ENCODE measurements at regions not wholly inside any gene's neighbourhood (a gene's known extent, or its start where the extent isn't known, plus 50 kb on each side); places are given as distances from the start of the nearest gene placed in this dataset.
"Not testable (repeated sequence)": the region's sequence is repeated elsewhere in the genome, so short reads cannot be mapped to it uniquely, and the experiment has no call there.

DNA sequence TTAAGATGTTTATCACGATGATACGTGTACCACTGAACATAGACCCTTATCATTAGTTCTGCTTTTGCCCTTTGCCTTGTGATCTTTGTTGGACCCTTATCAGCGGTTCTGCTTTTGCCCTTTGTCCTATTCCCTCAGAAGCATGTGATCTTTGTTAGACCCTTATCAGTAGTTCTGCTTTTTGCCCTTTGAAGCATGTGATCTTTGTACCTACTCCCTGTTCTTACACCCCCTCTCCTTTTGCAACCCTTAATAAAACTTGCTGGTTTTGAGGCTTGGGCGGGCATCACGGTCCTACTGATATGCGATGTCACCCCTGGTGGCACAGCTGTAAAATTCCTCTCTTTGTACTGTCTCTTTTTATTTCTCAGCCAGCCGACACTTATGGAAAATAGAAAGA is 117.0 kb downstream of the SDHAF3 start:
- ATAC-seq; intact Hi-C loops (cut with DNase I); DNase-seq (ENCODE audit: low spot score): not testable (repeated sequence)

DNA sequence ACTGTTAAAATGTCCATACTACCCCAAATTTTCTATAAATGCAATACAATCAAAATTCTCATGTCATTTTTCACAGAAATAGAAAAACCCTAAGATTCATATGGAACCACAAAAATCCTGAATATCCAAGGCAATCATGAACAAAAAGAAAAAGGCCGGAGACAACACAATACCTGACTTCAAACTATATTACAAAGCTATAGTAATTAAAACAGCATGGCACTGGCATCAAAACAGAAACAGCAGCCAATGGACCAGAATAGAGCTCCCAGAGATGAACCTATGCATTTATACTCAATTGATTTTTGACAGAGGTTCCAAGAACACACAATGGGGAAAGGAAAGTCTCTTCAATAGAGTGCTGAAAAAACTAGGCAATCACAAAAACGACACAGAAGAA is 128.8 kb downstream of the SDHAF3 start:
- DNase-seq (ENCODE audit: low spot score) (no peak), ATAC-seq (no peak)
- intact Hi-C loops (cut with DNase I): no loop called here

DNA sequence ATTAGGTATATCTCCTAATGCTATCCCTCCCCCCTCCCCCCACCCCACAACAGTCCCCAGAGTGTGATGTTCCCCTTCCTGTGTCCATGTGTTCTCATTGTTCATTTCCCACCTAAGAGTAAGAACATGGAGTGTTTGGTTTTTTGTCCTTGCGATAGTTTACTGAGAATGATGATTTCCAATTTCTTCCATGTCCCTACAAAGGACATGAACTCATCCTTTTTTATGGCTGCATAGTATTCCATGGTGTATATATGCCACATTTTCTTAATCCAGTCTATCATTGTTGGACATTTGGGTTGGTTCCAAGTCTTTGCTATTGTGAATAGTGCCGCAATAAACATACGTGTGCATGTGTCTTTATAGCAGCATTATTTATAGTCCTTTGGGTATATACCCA is 140.7 kb downstream of the SDHAF3 start:
- intact Hi-C loops (cut with DNase I); DNase-seq (ENCODE audit: low spot score); ATAC-seq: not testable (repeated sequence)

DNA sequence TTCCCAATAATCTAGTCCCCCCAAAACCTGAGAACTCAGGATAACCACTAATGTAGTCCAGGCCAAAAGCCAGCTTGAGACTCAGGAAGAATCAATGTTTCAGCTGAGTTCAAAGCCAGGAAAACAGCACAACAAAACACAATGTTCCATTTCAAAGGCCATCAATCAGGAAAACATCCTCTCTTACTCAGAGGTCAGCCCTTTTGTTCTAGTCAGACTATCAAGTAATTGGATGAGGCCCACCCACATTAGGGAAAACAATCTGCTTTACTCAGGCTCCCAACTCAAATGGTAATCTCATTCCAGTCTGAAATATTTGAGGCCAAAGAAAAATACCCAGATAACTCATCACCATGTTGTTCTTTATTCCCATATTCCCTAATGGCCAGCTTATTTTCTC is 152.2 kb downstream of the SDHAF3 start:
- DNase-seq (ENCODE audit: low spot score): no peak
- intact Hi-C loops (cut with DNase I): no loop called here
- peak; percentile 95 for ATAC-seq

DNA sequence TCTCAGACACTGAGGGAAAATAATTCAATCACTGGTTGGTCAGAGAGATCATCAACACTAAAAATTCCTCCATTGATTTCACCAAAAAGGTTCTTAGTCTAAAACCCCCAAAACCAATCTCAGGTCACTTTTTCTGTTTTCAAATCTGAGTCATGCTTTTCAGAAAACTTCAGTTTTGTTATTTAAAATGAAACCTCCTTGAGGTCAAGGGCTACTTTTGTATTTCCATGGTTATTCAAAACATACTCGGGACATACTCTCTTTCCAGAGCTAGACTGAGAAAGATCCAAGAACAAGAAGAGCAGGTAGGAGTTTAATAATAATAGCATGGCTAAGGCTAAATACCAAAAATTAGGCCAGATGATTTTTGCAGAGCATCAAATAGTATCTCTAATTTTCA is 152.8 kb downstream of the SDHAF3 start:
- DNase-seq (ENCODE audit: low spot score) (no peak), ATAC-seq (peak; percentile 61)
- intact Hi-C loops (cut with DNase I): no loop called here

DNA sequence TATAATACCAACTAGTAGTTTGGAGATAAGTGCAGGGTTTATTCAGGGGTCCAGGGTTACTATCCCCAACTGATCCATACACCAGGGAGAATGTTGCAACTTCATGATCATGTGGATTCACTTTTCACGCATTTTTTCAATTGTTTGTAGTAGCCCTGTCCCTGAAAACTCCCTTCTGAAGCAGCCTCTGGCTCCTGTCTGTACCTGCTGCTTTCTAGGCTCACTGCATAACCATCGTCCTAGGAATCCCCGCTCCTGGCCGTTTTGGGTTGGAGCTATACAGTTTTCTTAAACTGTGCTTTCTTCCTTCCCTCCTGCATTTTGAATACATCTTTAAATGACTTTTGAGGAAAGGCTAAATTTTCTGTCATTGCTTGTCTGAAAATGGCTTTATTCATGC is 154.1 kb downstream of the SDHAF3 start:
- intact Hi-C loops (cut with DNase I): no loop called here
- no peak for ATAC-seq
- no peak for DNase-seq (ENCODE audit: low spot score)

DNA sequence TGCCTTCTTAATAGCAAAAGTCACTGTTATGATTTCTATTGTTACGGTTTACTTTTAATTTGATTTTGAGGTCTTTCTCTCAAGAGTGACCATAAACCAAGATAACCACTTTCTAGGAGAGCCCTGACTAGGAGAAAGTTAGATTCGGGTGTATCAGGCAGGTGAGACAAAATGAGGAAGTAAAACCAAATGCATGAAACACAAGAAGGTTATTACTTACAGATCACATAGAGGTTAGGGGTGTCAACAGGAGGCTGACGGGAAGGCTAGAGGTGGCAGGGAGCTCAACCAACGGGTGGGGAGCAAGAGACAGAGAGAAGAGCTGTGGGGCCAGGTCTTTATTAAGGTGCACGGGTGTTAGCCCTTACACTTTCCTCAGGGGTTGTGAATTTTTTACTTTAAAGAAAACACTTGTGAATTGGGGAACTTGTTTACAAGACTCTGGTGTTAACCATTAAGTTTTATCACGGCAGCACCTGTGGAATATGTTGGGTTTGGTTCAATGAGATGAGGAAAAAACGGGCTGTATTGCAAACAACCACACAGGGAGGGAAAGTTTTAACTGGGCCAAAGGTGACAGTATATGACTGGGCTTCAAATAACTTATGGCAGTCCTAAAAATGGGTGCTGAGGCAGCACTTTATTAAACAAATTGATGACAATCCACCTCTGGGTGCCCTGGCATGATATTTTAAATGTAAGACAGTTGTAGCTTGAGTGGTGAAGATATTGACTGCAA is 154.9 kb downstream of the SDHAF3 start:
- ATAC-seq: no peak
- intact Hi-C loops (cut with DNase I): no loop called here
- no peak for DNase-seq (ENCODE audit: low spot score)

DNA sequence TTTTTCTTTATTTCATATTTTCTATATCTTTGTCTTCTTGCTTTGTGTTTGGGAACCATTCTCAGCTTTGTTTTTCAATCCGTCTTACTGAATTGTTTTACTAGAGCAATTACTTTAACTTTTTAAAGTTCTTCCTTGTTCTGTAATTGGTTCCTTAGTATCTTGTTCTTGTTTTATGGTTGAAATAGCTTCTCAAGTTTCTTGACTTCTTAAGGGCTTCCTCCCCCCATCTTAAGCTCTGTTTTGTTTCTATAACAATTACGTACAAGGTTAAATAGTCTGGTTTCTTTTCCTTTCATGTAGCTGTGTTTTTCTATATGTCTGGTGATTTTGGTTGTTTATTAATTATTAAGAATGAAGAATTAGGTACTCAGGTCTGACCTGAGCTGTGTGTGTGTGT is 158.0 kb downstream of the SDHAF3 start:
- ATAC-seq (no peak), DNase-seq (ENCODE audit: low spot score) (no peak)
- intact Hi-C loops (cut with DNase I): no loop called here

DNA sequence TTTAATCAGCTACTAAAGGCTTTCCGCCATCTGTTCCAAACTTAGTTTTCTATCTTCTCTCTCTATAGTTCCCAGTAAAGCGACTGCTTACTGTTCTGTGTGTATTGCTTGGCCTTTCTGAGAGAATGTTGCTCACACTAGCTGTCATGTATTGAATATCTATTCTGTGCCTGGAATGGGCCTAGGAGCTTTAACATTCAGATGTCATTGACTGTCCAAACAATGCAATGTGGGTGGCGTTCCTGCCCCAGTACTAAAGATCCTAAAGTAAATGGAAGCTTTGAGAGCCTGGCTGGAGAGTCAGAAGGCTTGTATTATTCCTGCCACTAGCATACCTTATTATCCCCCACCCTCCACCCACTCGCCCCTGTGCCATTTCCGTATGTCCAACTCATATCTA is 163.5 kb downstream of the SDHAF3 start:
- ATAC-seq (no peak), DNase-seq (ENCODE audit: low spot score) (no peak)
- intact Hi-C loops (cut with DNase I): no loop called here

DNA sequence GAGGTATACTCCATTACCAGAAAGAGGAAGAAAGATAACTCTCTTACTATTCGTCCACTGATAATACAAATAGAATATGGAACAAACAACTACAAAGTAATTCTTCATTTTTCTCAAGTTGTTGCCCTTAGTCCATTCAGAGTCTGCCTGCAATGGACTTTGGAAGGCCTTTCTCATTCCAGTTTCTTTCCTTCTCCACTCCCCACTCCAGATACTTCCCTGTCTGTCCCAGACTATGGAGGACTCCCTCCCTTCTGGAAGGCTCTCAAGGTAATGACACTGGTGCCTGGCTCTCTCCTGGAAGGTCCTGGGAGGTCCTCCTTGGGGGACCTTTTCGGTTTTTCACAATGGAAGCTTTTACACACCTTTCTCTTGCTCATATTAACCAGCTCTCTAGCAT is 167.8 kb downstream of the SDHAF3 start:
- ATAC-seq: no peak
- intact Hi-C loops (cut with DNase I): no loop called here
- no peak for DNase-seq (ENCODE audit: low spot score)

DNA sequence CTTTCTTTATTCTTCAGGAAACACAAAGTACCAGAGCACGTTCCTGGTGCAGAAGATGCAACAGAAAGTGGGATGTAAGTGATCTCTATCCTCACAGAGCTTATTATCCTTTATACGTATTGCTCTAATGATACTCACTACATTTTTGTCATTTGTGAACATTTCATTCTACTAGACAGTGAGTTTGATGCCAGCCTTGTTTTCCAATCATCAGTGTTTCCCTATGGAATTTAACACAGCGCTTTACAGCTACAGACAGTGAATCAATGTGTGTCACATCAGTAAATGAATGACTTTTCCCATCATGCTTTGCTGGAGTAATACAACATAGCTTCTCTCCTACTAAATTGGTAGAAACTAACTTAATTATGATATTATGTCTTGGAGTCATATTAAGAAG is 175.5 kb downstream of the SDHAF3 start:
- DNase-seq (ENCODE audit: low spot score) (no peak), ATAC-seq (no peak)
- intact Hi-C loops (cut with DNase I): no loop called here

DNA sequence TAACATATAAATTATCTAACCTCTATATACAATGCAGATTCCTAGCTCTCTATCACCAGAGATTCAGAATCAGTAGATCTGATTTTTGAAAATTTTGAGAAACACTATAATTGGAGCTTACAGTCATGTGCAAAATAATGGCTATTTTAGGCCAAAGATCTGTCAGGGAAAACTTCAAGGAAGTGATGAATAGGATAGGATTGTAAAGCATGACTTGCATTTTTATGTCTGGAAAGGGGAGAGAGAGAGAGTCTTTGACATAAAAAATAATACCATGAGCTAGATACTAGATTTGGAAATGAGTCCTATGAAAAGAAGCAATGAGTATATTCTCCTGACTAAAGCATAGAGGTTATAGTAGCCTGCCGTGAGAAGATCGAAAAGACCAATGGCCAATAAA is 181.1 kb downstream of the SDHAF3 start:
- DNase-seq (ENCODE audit: low spot score) (no peak), ATAC-seq (no peak)
- intact Hi-C loops (cut with DNase I): no loop called here

DNA sequence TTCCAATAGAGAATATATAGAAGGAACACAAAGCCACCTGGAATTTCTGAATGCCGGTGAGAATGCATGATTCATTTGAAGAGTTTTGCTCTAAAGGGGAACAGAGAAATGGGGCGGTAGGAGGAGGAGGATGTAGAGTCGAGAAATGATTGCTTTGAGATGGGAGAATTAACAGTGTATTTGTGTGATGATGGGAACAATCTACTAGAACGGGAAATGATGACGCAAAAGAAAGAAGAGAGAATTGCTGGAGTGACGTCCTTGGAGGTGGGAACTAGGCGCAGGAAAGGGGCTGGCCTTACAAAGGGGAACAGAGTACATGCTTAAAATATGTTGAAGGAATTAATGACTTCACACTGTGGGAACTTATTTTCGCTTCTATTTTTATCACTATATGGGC is 188.1 kb downstream of the SDHAF3 start:
- no peak for ATAC-seq
- intact Hi-C loops (cut with DNase I): no loop called here
- no peak for DNase-seq (ENCODE audit: low spot score)

DNA sequence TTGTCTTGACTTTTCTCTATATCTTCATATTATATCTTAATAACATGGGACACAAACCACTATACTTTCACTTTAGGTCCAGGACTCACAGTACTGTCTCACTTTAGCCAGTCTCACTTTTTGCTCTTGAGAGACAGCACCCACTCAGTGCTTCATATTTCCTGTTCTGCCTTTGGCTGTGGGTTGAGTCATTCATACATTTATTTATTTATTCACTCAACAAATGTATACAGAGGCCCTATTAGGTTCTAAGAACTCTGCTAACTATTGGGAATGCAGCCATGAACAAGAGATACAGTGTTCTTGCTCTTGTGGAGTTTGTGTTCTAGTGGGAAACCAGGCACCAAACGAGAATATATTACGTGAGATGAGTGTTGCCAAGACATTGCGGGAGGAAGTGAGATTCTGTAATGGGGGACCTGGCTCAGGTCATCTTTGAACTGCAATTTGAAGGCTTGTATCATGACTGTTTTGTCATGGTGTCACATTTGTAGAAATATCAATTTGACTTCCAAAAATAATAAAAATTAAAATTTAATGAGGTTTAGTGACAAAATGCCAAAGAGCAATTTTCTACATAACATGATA is 190.1 kb downstream of the SDHAF3 start:
- DNase-seq (ENCODE audit: low spot score): no peak
- intact Hi-C loops (cut with DNase I): no loop called here
- ATAC-seq: no peak

DNA sequence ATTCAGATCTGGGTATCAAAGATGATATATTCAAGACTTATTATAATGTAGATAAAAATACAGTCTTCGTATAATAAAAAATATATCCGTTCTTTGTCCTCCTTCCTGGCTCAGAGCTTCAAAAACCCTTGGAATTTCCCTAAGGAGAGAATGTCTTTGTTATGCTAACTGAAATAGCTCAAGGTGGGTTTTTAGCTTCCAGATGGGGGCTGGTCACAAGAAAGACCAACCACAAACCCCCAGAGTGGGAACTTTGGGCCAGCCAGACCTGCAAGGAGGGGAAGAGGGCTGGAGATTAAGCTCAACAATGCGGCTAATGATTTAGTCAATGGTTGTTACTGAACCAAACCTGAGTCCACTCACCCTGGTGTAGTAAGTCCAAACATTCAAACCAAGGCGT is 196.4 kb downstream of the SDHAF3 start:
- intact Hi-C loops (cut with DNase I): no loop called here
- DNase-seq (ENCODE audit: low spot score) (no peak), ATAC-seq (no peak)

DNA sequence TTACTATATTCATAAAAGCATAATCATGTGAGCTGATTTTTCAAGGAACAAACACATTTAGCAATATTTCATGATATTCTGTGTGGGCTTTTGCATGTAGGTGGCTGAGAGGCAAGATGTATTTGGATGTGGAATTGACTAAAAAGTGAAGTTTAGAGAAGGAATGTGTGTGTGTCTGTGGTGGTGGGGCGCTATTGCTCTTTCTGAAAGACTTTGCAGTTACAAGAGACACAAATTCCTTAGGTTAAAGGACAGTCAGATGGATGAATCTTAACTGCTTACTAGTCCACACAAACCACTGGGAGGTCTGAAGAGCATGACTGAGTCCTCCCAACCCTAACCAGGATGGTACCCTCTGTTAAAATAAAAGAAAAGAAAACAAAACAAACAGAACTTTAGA is 200.1 kb downstream of the SDHAF3 start:
- intact Hi-C loops (cut with DNase I): no loop called here

DNA sequence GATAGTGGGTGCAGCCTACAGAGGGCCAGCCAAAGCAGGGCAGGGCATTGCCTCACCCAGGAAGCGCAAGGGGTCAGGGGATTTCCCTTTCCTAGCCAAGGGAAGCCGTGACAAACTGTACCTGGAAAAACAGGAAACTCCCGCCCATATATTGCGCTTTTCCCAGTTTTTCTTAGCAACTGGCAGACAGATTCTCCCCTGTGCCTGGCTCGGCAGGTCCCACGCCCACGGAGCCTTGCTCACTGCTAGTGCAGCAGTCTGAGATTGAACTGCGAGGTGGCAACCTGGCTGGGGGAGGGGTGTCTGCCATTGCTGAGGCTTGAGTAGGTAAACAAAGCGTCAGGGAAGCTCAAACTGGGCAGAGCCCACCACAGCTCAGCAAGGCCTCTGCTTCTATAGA is 212.4 kb downstream of the SDHAF3 start:
- intact Hi-C loops (cut with DNase I); DNase-seq (ENCODE audit: low spot score); ATAC-seq: not testable (repeated sequence)

More for the DNA sequence above, 200.1 kb downstream of the SDHAF3 start:
- DNase-seq (ENCODE audit: low spot score) (no peak), ATAC-seq (no peak)

DNA sequence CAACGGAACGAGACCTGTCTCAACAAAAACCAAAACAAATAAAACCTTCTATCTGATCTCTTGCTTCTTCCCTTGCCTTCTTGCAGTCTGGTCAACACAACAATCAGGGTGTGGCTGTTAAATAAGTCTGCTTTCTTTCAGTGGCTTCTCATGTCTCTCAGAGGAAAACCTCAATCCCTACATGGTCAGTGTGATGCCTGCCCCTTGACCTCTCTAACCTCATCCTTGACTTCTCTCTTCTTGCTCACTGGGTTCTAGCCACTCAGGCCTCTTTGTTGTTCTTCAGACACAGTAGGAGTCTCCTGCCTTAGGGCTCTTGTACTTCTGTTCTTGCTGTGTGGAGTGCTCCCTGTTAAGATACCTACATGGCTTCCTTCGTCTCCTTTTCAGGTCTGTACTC is 220.4 kb downstream of the SDHAF3 start:
- intact Hi-C loops (cut with DNase I): no loop called here
- ATAC-seq: no peak

DNA sequence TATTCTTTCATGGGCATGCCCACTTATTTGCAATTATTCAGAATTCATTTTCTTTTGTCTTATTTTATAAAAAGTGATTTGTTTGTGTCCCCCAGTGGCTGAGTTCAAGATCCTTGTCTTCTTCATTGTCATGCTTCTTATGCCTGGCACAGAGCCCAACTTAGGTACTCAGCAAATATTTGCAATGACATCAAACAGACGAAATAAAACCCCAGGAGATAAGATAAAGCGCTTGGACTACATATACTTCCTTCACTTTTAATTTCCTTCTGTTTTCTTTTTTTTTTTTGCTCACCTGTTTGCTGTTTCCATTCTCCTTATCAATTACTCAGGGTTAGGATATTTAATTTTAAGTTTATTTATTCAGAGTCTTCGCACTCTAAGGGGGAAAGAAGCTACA is 225.0 kb downstream of the SDHAF3 start:
- intact Hi-C loops (cut with DNase I): no loop called here
- DNase-seq (ENCODE audit: low spot score) (no peak), ATAC-seq (no peak)

More for the DNA sequence above, 220.4 kb downstream of the SDHAF3 start:
- DNase-seq (ENCODE audit: low spot score): no peak

DNA sequence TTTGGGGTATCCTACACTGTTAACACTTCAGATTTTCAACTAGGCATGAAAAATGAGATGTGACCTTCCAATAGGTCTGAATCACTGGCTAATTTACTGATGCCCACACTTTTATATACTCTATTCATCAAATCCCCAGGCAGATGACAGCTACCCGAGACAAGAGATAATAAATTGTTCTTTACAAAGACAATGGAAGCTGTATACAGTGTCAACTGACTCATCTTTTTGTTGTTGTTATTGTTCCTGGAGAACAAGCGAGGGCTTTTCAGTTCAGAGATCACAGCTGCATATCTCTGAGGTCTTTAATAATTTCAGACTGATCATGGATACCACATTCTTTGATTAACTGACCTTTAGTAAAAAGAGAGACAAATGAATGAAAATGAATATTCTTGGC is 228.9 kb downstream of the SDHAF3 start:
- ATAC-seq (no peak), DNase-seq (ENCODE audit: low spot score) (no peak)
- intact Hi-C loops (cut with DNase I): no loop called here

DNA sequence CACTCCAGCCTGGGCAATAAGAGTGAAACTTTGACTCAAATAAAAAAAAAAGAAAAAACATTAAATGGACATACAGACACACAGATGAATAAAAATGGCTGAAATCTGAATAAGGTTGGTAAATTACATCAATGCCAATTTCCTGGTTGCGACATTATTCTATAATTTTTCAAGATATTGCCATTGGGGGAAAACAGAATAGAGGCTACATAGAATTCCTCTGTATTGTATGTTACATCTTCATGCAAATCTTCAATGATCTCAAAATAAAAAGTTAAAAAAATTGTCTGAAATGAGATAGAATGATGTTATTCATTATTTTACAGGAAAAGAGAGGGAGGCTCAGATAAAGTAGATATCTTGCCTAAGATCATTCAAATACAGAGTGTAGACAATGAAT is 234.0 kb downstream of the SDHAF3 start:
- DNase-seq (ENCODE audit: low spot score) (no peak), ATAC-seq (no peak)
- intact Hi-C loops (cut with DNase I): no loop called here
